GM12878 (cell line): ENCODE measurements at regions not wholly inside any gene's neighbourhood (a gene's known extent, or its start where the extent isn't known, plus 50 kb on each side); places are given as distances from the start of the nearest gene placed in this dataset.

Source experiments
- CBX3 ChIP-seq: fragments of 200-600 bp; sonication (generic); IDR thresholded peaks from 2 replicates; pipeline ENCODE4 v1.6.1; 2016; ENCODE audit warnings: low read depth, borderline replicate concordance
- CHD1 ChIP-seq: IDR thresholded peaks from 2 replicates; pipeline ENCODE4 v1.6.1; 2012; ENCODE audit warnings: low read depth, low read length, improper control_type of control experiment
- CTCF ChIP-seq, 3 experiments: IDR thresholded peaks in 2 of 3; conservative IDR thresholded peaks in 1 of 3; 2 replicates each; pipeline ENCODE4 v1.5.1; 2011; ENCODE audit warnings: low read depth in 3 of 3, low read length in 3 of 3, mild to moderate bottlenecking in 3 of 3, control low read depth in 2 of 3, moderate library complexity in 2 of 3, inconsistent platforms in 1 of 3, mixed read lengths in 1 of 3; ENCODE audit not compliant: control insufficient read depth in 2 of 3, insufficient read depth in 1 of 3; ENCODE audit errors: extremely low read depth in 1 of 3
- FOS ChIP-seq: IDR thresholded peaks from 3 replicates; pipeline ENCODE4 v1.6.1; 2011; ENCODE audit warnings: borderline replicate concordance; ENCODE audit not compliant: insufficient read length; ENCODE audit errors: extremely low read depth
- HDAC2 ChIP-seq: fragments of 200-600 bp; sonication (generic); IDR thresholded peaks from 2 replicates; pipeline ENCODE4 v1.6.1; 2017
- NR2F1 ChIP-seq: fragments of 450-650 bp; conservative IDR thresholded peaks from 2 replicates; pipeline ENCODE4 v1.6.1; 2017; ENCODE audit warnings: mild to moderate bottlenecking
- POLR2A ChIP-seq: IDR thresholded peaks from 2 replicates; pipeline ENCODE4 v1.6.1; 2011; ENCODE audit warnings: low read depth, mild to moderate bottlenecking, low read length
- RUNX3 ChIP-seq: IDR thresholded peaks from 2 replicates; pipeline ENCODE4 v1.6.1; 2012; ENCODE audit warnings: low read length, inconsistent platforms

GRCh38 chr12:43602738-43603137, 50.7 kb upstream of the ADAMTS20 start:
- TF ChIP-seq CTCF (IDR thresholded peaks at IDR 0.05 in 2 of 3, conservative IDR thresholded peaks at IDR 0.05 in 1 of 3; ENCODE audit: control insufficient read depth in 2 of 3, extremely low read depth in 1 of 3, insufficient read depth in 1 of 3, low read depth in 3 of 3, low read length in 3 of 3) = no peak
- TF ChIP-seq POLR2A = no peak
- TF ChIP-seq CHD1 = no peak
- no peak for TF ChIP-seq FOS
- TF ChIP-seq CBX3 = no peak
- TF ChIP-seq NR2F1 = no peak
- no peak for TF ChIP-seq RUNX3
- no peak for TF ChIP-seq HDAC2
